ENCODE measurements at regions not wholly inside any gene's neighbourhood (a gene's known extent, or its start where the extent isn't known, plus 50 kb on each side); places are given as distances from the start of the nearest gene placed in this dataset.

- TF ChIP-seq POLR2A (IDR thresholded peaks at IDR 0.05) (no peak), CTCF (IDR thresholded peaks at IDR 0.05) (no peak)
Observed at GRCh38 chr4:32589097-32589496, 1868.9 kb downstream of the PCDH7 start.

Data from adrenal gland (tissue), 5 donors.